ENCODE measurements at regions not wholly inside any gene's neighbourhood (a gene's known extent, or its start where the extent isn't known, plus 50 kb on each side); places are given as distances from the start of the nearest gene placed in this dataset.
"Not testable (repeated sequence)": the region's sequence is repeated elsewhere in the genome, so short reads cannot be mapped to it uniquely, and the experiment has no call there.

DNA sequence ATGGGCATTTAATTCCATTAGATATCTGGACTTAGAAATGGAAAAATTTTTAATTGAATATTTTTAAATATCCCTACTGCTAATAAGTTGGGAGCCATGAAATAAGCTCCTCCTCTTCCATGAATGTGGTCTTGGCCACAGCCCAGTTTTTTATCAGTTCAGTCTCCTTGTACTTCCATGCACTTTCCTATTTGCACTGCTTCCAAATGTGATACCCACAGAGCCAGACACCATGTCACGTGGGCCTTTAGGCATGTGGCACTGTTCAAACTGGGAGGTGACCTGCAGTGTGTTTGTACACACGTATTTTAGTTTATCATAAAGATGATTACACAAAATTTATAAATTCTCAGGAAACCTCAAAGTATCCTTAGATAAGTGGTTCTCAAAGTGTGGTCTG is 80.1 kb upstream of the DGKG start:
- no peaks in the 10 kb centered on the region for H3K36me3 Mint-ChIP-seq (ENCODE audit: insufficient read depth, unreplicated experiment)
- H3K4me1 ChIP-seq: no peaks in the 10 kb centered on the region
- intact Hi-C loops (cut with micrococcal nuclease; ENCODE audit: unreplicated experiment): no loop called here
- H3K4me3 ChIP-seq (ENCODE audit: low read depth, low read length): no peak overlapping the region
- no peaks in the 10 kb centered on the region for H3K27me3 ChIP-seq (replicated peaks; ENCODE audit: control insufficient read depth, insufficient read depth, low read length)
- H3K9me3 ChIP-seq: no peaks in the 10 kb centered on the region
- POLR2A ChIA-PET: no interaction called here
- CTCF ChIA-PET: no interaction called here
- no peaks in the 10 kb centered on the region for H3K4me1 Mint-ChIP-seq (ENCODE audit: low read depth, unreplicated experiment)
- no peaks in the 10 kb centered on the region for H3K36me3 ChIP-seq (ENCODE audit: control insufficient read depth, insufficient read depth, low read length)
- BruUV-seq (replicated peaks): no TSS peak
- DNase-seq: no peak
- H3K27me3 Mint-ChIP-seq (ENCODE audit: insufficient read depth, unreplicated experiment): no peaks in the 10 kb centered on the region
- H3K9me3 Mint-ChIP-seq (ENCODE audit: unreplicated experiment): no peaks in the 10 kb centered on the region
- TF ChIP-seq, protein P1, sequence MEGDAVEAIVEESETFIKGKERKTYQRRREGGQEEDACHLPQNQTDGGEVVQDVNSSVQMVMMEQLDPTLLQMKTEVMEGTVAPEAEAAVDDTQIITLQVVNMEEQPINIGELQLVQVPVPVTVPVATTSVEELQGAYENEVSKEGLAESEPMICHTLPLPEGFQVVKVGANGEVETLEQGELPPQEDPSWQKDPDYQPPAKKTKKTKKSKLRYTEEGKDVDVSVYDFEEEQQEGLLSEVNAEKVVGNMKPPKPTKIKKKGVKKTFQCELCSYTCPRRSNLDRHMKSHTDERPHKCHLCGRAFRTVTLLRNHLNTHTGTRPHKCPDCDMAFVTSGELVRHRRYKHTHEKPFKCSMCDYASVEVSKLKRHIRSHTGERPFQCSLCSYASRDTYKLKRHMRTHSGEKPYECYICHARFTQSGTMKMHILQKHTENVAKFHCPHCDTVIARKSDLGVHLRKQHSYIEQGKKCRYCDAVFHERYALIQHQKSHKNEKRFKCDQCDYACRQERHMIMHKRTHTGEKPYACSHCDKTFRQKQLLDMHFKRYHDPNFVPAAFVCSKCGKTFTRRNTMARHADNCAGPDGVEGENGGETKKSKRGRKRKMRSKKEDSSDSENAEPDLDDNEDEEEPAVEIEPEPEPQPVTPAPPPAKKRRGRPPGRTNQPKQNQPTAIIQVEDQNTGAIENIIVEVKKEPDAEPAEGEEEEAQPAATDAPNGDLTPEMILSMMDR (IDR thresholded peaks at IDR 0.05; ENCODE audit: insufficient read depth in 1 of 2, low read depth in 1 of 2, low read length in 1 of 2, severe bottlenecking in 1 of 2, unreplicated experiment in 1 of 2): no peak
- H3K4me3 Mint-ChIP-seq (ENCODE audit: unreplicated experiment): no peak overlapping the region
- H3K27ac Mint-ChIP-seq (ENCODE audit: unreplicated experiment): no peak overlapping the region

DNA sequence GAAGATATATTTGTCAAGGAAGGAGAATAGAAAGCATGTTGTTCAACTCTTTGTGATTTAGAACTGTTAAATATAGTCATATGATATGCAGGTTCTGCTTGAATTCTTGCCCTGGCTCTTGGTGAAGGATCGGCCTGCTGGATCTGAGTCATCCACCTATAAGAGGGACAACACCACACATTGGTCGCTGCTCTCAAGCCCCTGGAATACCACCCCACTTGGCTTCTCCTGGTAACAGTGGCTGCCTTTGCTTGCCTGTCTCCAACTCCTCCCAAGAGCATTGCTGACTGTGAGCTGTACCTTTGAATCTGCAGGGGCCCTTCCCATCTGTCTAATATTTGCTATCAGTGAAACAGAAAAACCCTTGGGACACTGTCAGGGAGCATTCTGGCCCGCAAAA is 78.9 kb upstream of the DGKG start:
- no peaks in the 10 kb centered on the region for H3K4me1 ChIP-seq
- ChIA-PET CTCF (no interaction called here), POLR2A (no interaction called here)
- Mint-ChIP-seq H3K9me3 (ENCODE audit: unreplicated experiment) (no peaks in the 10 kb centered on the region), H3K4me1 (ENCODE audit: low read depth, unreplicated experiment) (no peaks in the 10 kb centered on the region), H3K36me3 (ENCODE audit: insufficient read depth, unreplicated experiment) (no peaks in the 10 kb centered on the region), H3K4me3 (ENCODE audit: unreplicated experiment) (no peak overlapping the region), H3K27ac (ENCODE audit: unreplicated experiment) (no peak overlapping the region), H3K27me3 (ENCODE audit: insufficient read depth, unreplicated experiment) (no peaks in the 10 kb centered on the region)
- no peaks in the 10 kb centered on the region for H3K27me3 ChIP-seq (replicated peaks; ENCODE audit: control insufficient read depth, insufficient read depth, low read length)
- DNase-seq: no peak
- H3K9me3 ChIP-seq: no peaks in the 10 kb centered on the region
- TF ChIP-seq, protein P1 (IDR thresholded peaks at IDR 0.05; ENCODE audit: insufficient read depth in 1 of 2, low read depth in 1 of 2, low read length in 1 of 2, severe bottlenecking in 1 of 2, unreplicated experiment in 1 of 2): no peak
- intact Hi-C loops (cut with micrococcal nuclease; ENCODE audit: unreplicated experiment): no loop called here
- no peak overlapping the region for H3K4me3 ChIP-seq (ENCODE audit: low read depth, low read length)
- no peaks in the 10 kb centered on the region for H3K36me3 ChIP-seq (ENCODE audit: control insufficient read depth, insufficient read depth, low read length)
- no TSS peak for BruUV-seq (replicated peaks)

DNA sequence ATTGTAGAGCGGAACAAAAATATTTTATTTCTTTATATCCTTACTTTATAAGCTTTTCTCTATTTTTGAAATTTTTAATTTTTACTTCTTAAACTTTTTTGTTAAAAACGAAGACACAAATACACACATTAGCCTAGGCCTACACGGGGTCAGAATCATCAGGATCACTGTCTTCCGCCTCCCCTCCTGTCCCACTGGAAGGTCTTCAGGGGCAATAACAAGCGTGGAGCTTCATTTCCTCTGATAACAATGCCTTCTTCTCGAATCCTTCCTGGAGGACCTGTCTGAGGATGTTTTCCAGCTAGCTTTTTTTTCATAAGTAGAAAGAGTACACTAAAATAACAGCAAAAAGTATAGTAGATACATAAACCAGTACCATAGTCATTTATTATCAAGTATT is 77.7 kb upstream of the DGKG start:
- no peaks in the 10 kb centered on the region for H3K4me1 Mint-ChIP-seq (ENCODE audit: low read depth, unreplicated experiment)
- H3K27ac Mint-ChIP-seq (ENCODE audit: unreplicated experiment): no peak overlapping the region

DNA sequence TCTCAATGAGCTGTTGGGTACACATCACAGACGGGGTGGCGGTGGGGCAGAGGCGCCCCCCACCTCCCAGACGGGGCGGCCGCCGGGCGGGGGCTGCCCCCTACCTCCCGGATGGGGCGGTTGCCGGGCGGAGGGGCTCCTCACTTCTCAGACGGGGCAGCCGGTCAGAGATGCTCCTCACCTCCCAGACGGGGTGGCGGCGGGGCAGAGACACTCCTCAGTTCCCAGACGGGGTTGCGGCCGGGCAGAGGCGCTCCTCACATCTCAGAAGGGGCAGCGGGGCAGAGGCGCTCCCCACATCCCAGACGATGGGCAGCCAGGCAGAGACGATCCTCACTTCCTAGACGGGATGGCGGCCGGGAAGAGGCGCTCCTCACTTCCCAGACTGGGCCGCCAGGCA is 73.3 kb upstream of the DGKG start:
- H3K27me3 Mint-ChIP-seq (ENCODE audit: insufficient read depth, unreplicated experiment); H3K4me1 ChIP-seq; H3K9me3 ChIP-seq; H3K4me3 Mint-ChIP-seq (ENCODE audit: unreplicated experiment); POLR2A ChIA-PET; H3K4me1 Mint-ChIP-seq (ENCODE audit: low read depth, unreplicated experiment); H3K36me3 ChIP-seq (ENCODE audit: control insufficient read depth, insufficient read depth, low read length); DNase-seq; H3K36me3 Mint-ChIP-seq (ENCODE audit: insufficient read depth, unreplicated experiment); intact Hi-C loops (cut with micrococcal nuclease; ENCODE audit: unreplicated experiment); H3K9me3 Mint-ChIP-seq (ENCODE audit: unreplicated experiment); H3K4me3 ChIP-seq (ENCODE audit: low read depth, low read length); BruUV-seq (replicated peaks); H3K27ac Mint-ChIP-seq (ENCODE audit: unreplicated experiment); CTCF ChIA-PET; H3K27me3 ChIP-seq (replicated peaks; ENCODE audit: control insufficient read depth, insufficient read depth, low read length): not testable (repeated sequence)

More for the DNA sequence above, 77.7 kb upstream of the DGKG start:
- Histone ChIP-seq H3K36me3 (ENCODE audit: control insufficient read depth, insufficient read depth, low read length) (no peaks in the 10 kb centered on the region), H3K4me1 (no peaks in the 10 kb centered on the region), H3K9me3 (no peaks in the 10 kb centered on the region), H3K4me3 (ENCODE audit: low read depth, low read length) (no peak overlapping the region), H3K27me3 (replicated peaks; ENCODE audit: control insufficient read depth, insufficient read depth, low read length) (no peaks in the 10 kb centered on the region)
- Mint-ChIP-seq H3K36me3 (ENCODE audit: insufficient read depth, unreplicated experiment) (no peaks in the 10 kb centered on the region), H3K4me3 (ENCODE audit: unreplicated experiment) (no peak overlapping the region), H3K27me3 (ENCODE audit: insufficient read depth, unreplicated experiment) (no peaks in the 10 kb centered on the region), H3K9me3 (ENCODE audit: unreplicated experiment) (no peaks in the 10 kb centered on the region)
- no peak for DNase-seq
- TF ChIP-seq, protein P1 (IDR thresholded peaks at IDR 0.05; ENCODE audit: insufficient read depth in 1 of 2, low read depth in 1 of 2, low read length in 1 of 2, severe bottlenecking in 1 of 2, unreplicated experiment in 1 of 2): no peak
- ChIA-PET POLR2A (no interaction called here), CTCF (no interaction called here)
- intact Hi-C loops (cut with micrococcal nuclease; ENCODE audit: unreplicated experiment): no loop called here
- BruUV-seq (replicated peaks): no TSS peak

Data from Caco-2 (cell line).